ENCODE measurements at regions not wholly inside any gene's neighbourhood (a gene's known extent, or its start where the extent isn't known, plus 50 kb on each side); places are given as distances from the start of the nearest gene placed in this dataset.

DNA sequence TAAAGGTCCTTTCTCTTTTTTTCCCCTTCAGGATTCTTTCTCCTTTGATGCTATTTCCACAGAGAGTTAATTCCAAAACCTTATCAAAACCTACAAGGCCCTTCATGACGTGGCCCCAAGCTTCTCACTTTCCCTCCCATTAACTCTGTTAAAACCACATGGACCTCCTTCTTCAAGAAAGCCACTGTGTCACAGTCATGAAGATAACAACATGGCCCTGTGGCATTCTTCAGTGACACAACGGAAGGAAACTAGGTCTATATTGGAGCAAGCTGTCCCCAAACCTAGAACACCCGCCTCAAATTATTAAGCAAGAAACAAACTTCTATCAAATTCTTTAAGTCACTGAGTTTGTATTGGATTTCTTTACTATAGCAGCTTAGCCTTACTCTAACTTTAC lies 611.1 kb downstream of the NUF2 start:
- H3K27ac ChIP-seq: no peak overlapping the region
- H3K9me3 ChIP-seq: peaks cover 0 to 1% of the 10 kb centered on the region in 2 donors
- H3K4me3 ChIP-seq: no peak overlapping the region
- intact Hi-C loops (cut with DNase I): no loop called here
- DNase-seq: no peak
- H3K36me3 ChIP-seq: no peaks in the 10 kb centered on the region
- TF ChIP-seq, protein P1, sequence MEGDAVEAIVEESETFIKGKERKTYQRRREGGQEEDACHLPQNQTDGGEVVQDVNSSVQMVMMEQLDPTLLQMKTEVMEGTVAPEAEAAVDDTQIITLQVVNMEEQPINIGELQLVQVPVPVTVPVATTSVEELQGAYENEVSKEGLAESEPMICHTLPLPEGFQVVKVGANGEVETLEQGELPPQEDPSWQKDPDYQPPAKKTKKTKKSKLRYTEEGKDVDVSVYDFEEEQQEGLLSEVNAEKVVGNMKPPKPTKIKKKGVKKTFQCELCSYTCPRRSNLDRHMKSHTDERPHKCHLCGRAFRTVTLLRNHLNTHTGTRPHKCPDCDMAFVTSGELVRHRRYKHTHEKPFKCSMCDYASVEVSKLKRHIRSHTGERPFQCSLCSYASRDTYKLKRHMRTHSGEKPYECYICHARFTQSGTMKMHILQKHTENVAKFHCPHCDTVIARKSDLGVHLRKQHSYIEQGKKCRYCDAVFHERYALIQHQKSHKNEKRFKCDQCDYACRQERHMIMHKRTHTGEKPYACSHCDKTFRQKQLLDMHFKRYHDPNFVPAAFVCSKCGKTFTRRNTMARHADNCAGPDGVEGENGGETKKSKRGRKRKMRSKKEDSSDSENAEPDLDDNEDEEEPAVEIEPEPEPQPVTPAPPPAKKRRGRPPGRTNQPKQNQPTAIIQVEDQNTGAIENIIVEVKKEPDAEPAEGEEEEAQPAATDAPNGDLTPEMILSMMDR (IDR thresholded peaks at IDR 0.05): no peak
- ATAC-seq: no peak
- no peaks in the 10 kb centered on the region for H3K27me3 ChIP-seq
- no peaks in the 10 kb centered on the region for H3K4me1 ChIP-seq

DNA sequence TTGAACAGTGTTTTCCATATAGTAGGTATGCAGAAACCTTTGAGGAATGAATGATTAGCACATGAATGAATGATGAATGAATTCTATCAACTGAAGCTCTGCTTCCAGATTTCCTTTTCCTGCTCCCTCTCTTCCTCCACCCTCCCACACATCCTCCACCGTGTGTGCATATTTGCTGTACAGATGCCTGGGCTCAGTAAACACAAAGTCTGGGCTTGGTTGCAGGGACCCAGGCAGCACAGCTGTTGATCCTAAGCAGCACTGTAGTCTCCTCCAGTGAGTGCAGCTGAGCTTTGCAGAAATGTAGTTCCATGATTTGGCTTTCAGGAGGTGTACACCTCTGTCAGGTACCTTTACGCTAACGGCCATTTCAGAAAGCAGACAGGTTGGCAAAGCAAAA lies 611.7 kb downstream of the NUF2 start:
- intact Hi-C loops (cut with DNase I): no loop called here
- TF ChIP-seq, protein P1 (IDR thresholded peaks at IDR 0.05): no peak
- ATAC-seq (no peak), DNase-seq (no peak)
- H3K4me1 ChIP-seq: no peaks in the 10 kb centered on the region
- no peaks in the 10 kb centered on the region for H3K27me3 ChIP-seq
- no peaks in the 10 kb centered on the region for H3K36me3 ChIP-seq
- peaks cover 0 to 5% of the 10 kb centered on the region in 2 donors for H3K9me3 ChIP-seq
- H3K4me3 ChIP-seq: no peak overlapping the region
- no peak overlapping the region for H3K27ac ChIP-seq

DNA sequence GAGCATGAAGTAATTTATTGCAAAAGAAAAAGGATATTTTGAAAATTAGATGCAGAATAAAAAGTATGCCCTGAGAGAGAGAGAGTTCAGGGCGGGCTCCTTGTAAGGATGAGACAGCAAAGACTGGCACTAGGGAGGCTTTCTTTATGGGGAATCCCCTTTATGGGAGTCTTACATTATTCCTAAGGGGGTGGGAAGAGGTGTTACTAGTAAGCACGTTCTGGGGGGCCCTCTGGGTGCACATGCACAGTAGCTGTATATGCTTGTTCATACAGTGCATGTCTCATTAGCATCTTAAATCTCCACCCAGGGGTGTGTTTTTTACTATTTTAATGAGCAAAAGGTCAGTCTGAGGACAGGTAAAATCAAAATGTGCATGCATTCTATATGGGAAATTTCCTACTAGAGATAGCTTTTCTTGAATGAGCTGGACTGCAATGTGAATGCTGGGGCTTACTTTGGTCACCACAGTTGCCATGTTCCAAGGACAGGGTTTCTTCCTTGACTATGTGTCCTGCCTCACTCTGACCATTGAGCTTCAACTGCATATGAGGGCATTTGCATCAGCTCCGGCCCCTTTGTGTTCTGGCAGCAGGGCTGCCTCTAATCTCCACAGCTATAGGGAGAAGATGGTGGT lies 614.1 kb downstream of the NUF2 start:
- H3K9me3 ChIP-seq: peaks cover 0 to 10% of the 10 kb centered on the region in 2 donors
- H3K36me3 ChIP-seq: no peaks in the 10 kb centered on the region
- no peaks in the 10 kb centered on the region for H3K27me3 ChIP-seq
- H3K4me3 ChIP-seq: no peak overlapping the region
- TF ChIP-seq, protein P1 (IDR thresholded peaks at IDR 0.05): no peak
- DNase-seq: no peak
- H3K27ac ChIP-seq: no peak overlapping the region
- ATAC-seq: no peak
- no peaks in the 10 kb centered on the region for H3K4me1 ChIP-seq
- intact Hi-C loops (cut with DNase I): no loop called here

DNA sequence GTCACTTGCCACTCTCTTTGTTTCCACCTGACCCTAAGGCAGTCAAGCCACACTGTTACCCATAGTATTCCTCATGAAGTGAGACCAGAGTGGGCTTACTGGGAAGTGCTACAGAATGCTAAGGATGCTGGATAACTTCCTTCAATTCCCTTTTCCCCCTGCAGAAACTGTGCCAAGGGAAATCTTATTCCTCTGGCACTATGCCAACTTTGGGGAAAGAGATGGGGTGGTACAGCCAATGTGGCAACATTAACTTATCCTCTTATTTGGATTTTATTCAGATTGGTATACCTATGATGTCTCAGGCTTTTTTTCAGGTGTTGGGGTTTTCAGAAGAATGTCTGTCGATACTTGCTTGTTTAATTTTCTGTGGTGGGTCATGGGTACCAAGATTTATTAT lies 599.4 kb upstream of the PBX1 start:
- Histone ChIP-seq H3K27me3 (no peaks in the 10 kb centered on the region), H3K36me3 (no peaks in the 10 kb centered on the region), H3K9me3 (peaks cover 0 to 43% of the 10 kb centered on the region in 2 donors), H3K27ac (no peak overlapping the region), H3K4me1 (no peaks in the 10 kb centered on the region), H3K4me3 (no peak overlapping the region)
- TF ChIP-seq, protein P1 (IDR thresholded peaks at IDR 0.05): no peak
- intact Hi-C loops (cut with DNase I): no loop called here
- no peak for ATAC-seq
- no peak for DNase-seq

DNA sequence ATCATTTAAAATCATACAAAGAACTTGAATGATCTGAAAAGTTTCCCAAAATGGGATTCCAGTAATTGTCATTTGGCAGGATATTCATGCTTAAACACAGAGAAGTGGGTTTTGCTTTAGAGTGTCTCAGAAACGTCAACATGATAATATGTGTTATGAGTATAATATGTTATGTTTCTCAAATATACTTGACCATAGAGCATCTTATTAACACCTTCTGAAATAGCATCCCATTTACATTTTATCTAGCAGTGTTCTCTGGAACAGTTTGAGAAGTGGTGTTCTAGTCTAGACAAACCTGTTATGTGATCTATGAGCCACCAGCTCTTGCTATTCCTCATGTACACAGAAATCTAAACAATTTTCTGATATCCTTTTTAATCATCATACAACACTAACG lies 588.8 kb upstream of the PBX1 start:
- H3K36me3 ChIP-seq: no peaks in the 10 kb centered on the region
- TF ChIP-seq, protein P1 (IDR thresholded peaks at IDR 0.05): no peak
- intact Hi-C loops (cut with DNase I): no loop called here
- no peaks in the 10 kb centered on the region for H3K27me3 ChIP-seq
- no peaks in the 10 kb centered on the region for H3K4me1 ChIP-seq
- DNase-seq (no peak), ATAC-seq (no peak)
- H3K27ac ChIP-seq: no peak overlapping the region
- no peak overlapping the region for H3K4me3 ChIP-seq
- H3K9me3 ChIP-seq: peaks cover 0 to 17% of the 10 kb centered on the region in 2 donors

All from left lung (tissue), 4 donors.